ENCODE measurements at regions not wholly inside any gene's neighbourhood (a gene's known extent, or its start where the extent isn't known, plus 50 kb on each side); places are given as distances from the start of the nearest gene placed in this dataset.

GRCh38 chrX:69036674-69037573 is 128.3 kb downstream of the PJA1 start:
- TF ChIP-seq, protein P1, sequence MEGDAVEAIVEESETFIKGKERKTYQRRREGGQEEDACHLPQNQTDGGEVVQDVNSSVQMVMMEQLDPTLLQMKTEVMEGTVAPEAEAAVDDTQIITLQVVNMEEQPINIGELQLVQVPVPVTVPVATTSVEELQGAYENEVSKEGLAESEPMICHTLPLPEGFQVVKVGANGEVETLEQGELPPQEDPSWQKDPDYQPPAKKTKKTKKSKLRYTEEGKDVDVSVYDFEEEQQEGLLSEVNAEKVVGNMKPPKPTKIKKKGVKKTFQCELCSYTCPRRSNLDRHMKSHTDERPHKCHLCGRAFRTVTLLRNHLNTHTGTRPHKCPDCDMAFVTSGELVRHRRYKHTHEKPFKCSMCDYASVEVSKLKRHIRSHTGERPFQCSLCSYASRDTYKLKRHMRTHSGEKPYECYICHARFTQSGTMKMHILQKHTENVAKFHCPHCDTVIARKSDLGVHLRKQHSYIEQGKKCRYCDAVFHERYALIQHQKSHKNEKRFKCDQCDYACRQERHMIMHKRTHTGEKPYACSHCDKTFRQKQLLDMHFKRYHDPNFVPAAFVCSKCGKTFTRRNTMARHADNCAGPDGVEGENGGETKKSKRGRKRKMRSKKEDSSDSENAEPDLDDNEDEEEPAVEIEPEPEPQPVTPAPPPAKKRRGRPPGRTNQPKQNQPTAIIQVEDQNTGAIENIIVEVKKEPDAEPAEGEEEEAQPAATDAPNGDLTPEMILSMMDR (conservative IDR thresholded peaks at IDR 0.05; ENCODE audit: low read length), result no peak
- no peak for DNase-seq (ENCODE audit: low read depth)
- H3K4me3 ChIP-seq (ENCODE audit: low read length), result no peak overlapping the region

- TF ChIP-seq, protein P1 (conservative IDR thresholded peaks at IDR 0.05; ENCODE audit: low read length), result no peak
- DNase-seq (ENCODE audit: low read depth), result no peak
- no peak overlapping the region for H3K4me3 ChIP-seq (ENCODE audit: low read length)
Measured at GRCh38 chrX:69034451-69034850, 130.8 kb downstream of the PJA1 start.

GRCh38 chrX:69033936-69034335 is 131.3 kb downstream of the PJA1 start:
- TF ChIP-seq, protein P1 (conservative IDR thresholded peaks at IDR 0.05; ENCODE audit: low read length), result no peak
- no peak for DNase-seq (ENCODE audit: low read depth)
- H3K4me3 ChIP-seq (ENCODE audit: low read length), result no peak overlapping the region

DNA sequence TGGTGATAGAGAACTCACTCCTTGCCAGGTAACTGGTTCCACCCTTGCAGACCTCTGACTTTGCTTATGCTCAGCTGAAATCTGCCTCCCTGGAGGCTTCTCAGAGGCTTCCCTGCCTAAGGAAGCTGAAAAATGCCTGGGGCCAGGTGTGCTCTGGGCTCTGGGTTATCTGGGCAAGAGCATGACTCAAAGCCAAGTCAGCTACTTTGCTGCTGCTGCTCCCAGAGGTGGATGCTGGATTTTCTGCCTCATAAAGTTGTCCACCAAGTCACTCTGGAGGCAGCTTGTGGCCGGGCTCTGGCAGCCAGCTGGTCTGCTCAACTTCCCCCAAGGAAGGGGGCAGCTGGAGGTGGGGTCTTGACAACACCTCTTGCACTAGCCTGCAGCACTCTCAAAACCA is 132.7 kb downstream of the PJA1 start:
- TF ChIP-seq, protein P1 (conservative IDR thresholded peaks at IDR 0.05; ENCODE audit: low read length), result no peak
- no peak for DNase-seq (ENCODE audit: low read depth)
- H3K4me3 ChIP-seq (ENCODE audit: low read length), result no peak overlapping the region

DNA sequence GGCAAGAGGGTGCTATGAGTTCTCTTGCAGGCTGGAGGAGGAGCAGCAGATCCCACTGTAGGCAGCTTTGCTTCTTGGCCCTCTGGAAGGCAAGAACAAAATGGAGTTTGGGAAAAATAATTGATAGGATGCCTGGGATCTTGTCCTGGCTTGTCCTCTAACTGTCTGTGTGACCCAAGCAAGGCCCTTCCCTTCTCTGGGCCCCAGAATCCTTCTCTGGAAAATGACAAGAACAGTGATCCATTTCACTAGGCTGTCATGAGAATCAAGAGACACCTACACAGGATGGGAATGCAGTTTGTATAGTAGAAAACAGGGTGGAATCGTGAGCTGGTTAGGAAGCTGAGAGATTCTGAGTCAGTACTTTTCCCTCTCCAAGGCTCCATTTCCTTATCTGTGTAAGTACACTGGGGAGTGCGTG is 133.3 kb downstream of the PJA1 start:
- DNase-seq (ENCODE audit: low read depth), result no peak
- TF ChIP-seq, protein P1 (conservative IDR thresholded peaks at IDR 0.05; ENCODE audit: low read length), result no peak
- H3K4me3 ChIP-seq (ENCODE audit: low read length), result no peak overlapping the region

DNA sequence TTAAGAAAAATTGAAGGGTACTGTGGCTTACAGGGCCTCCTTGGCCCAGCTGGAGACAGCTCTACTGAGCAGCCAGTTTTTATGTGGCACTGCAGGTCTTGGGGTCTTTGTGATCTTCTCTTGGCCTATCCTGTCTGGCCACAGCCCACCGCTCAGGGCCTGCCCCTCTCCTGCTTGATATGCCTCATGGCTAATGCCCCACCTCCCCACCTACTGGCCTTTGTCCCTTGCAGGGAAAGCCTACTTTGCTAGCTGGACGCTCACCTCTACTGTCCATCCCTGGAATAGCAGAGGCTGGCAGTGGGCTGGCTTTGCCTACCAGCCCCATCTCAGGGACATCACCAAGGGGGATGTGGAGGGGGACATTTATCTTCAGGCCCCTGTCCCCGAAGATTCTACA is 134.1 kb downstream of the PJA1 start:
- DNase-seq (ENCODE audit: low read depth), result no peak
- TF ChIP-seq, protein P1 (conservative IDR thresholded peaks at IDR 0.05; ENCODE audit: low read length), result no peak; the same call in 1 of the 2 replicates

DNA sequence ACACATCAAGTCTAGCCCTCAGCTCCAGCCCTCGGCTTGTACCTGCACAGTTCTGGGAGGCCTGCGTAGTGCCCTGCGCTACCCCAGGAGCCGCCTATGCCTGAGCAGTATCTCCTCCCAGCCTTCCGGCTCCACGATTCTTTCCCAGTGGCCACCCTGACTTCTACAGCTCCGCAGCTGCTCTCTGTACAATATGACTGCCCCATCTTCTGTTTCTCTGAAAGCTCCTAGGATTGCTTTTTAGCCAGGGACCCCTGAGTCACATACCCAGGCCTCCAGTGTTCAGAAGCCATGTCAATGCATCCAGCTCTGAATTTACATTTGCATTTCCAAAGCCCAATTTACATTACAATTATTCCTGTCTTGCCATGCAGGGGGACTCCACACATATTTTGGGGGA is 135.5 kb downstream of the PJA1 start:
- DNase-seq (ENCODE audit: low read depth), result no peak
- TF ChIP-seq, protein P1 (conservative IDR thresholded peaks at IDR 0.05; ENCODE audit: low read length), result no peak
- H3K4me3 ChIP-seq (ENCODE audit: low read length), result no peak overlapping the region

More for the DNA sequence above, 134.1 kb downstream of the PJA1 start:
- H3K4me3 ChIP-seq (ENCODE audit: low read length), result no peak overlapping the region
